Fibroblast of lung (primary cell): ENCODE measurements at regions not wholly inside any gene's neighbourhood (a gene's known extent, or its start where the extent isn't known, plus 50 kb on each side); places are given as distances from the start of the nearest gene placed in this dataset.

Experiments used
- DNase-seq, 2 donors: peaks; one replicate each; pipeline versions ENCODE4 v3.0.0 to v3.0.0-alpha.2; 2010; ENCODE audit warnings: low read depth in 2 of 2
- H2AFZ ChIP-seq: 2 replicates; pipeline ENCODE4 v1.5.1; 2012; ENCODE audit warnings: low read length, control low read depth, inconsistent platforms
- H3K27ac ChIP-seq: 2 replicates; pipeline ENCODE4 v1.5.1; 2011; ENCODE audit warnings: low read length, control low read depth; ENCODE audit not compliant: insufficient read depth
- H3K27me3 ChIP-seq: 2 replicates; pipeline ENCODE4 v1.5.1; 2011; ENCODE audit warnings: mild to moderate bottlenecking, low read length; ENCODE audit not compliant: control insufficient read depth, insufficient read depth
- H3K36me3 ChIP-seq: 2 replicates; pipeline ENCODE4 v1.5.1; 2011; ENCODE audit warnings: low read length; ENCODE audit not compliant: control insufficient read depth, insufficient read depth
- H3K4me1 ChIP-seq: 2 replicates; pipeline ENCODE4 v1.5.1; 2011; ENCODE audit warnings: low read length; ENCODE audit not compliant: control insufficient read depth, insufficient read depth; ENCODE audit errors: extremely low read depth
- H3K4me2 ChIP-seq: 2 replicates; pipeline ENCODE4 v1.5.1; 2011; ENCODE audit warnings: low read length, control low read depth; ENCODE audit not compliant: insufficient read depth; ENCODE audit errors: extremely low read depth
- H3K4me3 ChIP-seq, 4 experiments: fragments of 200-600 bp in 1 of 4; sonication (generic) in 1 of 4; replicated peaks in 1 of 4; 2 replicates each; pipeline ENCODE4 v1.5.1; 2011 to 2016; ENCODE audit warnings: low read length in 4 of 4, low read depth in 3 of 4, mild to moderate bottlenecking in 3 of 4, control low read depth in 2 of 4, inconsistent platforms in 1 of 4, mixed read lengths in 1 of 4; ENCODE audit not compliant: insufficient read depth in 1 of 4; ENCODE audit errors: control extremely low read depth in 1 of 4
- H3K79me2 ChIP-seq: 2 replicates; pipeline ENCODE4 v1.5.1; 2012; ENCODE audit warnings: mild to moderate bottlenecking, low read length, inconsistent platforms; ENCODE audit not compliant: control insufficient read depth, insufficient read depth
- H3K9ac ChIP-seq: 2 replicates; pipeline ENCODE4 v1.5.1; 2011; ENCODE audit warnings: mild to moderate bottlenecking, low read length, control low read depth; ENCODE audit not compliant: insufficient read depth
- H3K9me3 ChIP-seq: 2 replicates; pipeline ENCODE4 v1.5.1; 2012; ENCODE audit warnings: low read depth, low read length; ENCODE audit not compliant: control insufficient read depth, insufficient read depth
- H4K20me1 ChIP-seq: 2 replicates; pipeline ENCODE4 v1.5.1; 2011; ENCODE audit warnings: low read length; ENCODE audit not compliant: control insufficient read depth, insufficient read depth; ENCODE audit errors: extremely low read depth
- EZH2 ChIP-seq: IDR thresholded peaks from 2 replicates; pipeline ENCODE4 v1.5.1; 2012; ENCODE audit warnings: low read length, control low read depth, mild to moderate bottlenecking; ENCODE audit errors: missing control alignments
- TF ChIP-seq, protein P1 (sequence below), 2 donors: IDR thresholded peaks in 1 of 2; conservative IDR thresholded peaks in 1 of 2; 1 replicate in 1 of 2; 2 replicates in 1 of 2; pipeline ENCODE4 v1.5.1; 2011 to 2012; ENCODE audit warnings: low read length in 2 of 2, control low read depth in 1 of 2, inconsistent platforms in 1 of 2, low read depth in 1 of 2, mild to moderate bottlenecking in 1 of 2

DNA sequence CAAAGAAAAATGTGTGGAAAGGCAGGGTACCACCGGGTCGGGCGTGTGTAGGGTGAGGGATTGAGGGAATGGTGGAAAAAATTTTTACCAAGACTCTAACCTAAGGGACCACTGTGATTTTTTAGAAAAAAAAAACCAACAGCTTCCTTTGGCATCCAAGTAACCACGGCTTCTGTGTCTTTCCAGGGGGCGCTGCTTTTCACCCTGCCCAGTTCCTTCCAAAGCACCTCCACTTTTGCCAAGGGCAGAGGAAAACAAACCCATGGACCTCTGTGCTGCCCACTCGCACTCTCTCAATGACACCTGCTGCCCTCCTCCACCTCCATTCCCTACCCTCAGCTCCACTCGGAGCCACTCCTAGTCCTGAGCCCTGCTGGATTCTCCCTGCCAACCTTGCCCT lies 381.0 kb downstream of the ENC1 start:
- Histone ChIP-seq H3K4me1 (no peaks in the 10 kb centered on the region), H4K20me1 (no peaks in the 10 kb centered on the region), H2AFZ (no peak overlapping the region), H3K4me3 (no peak overlapping the region), H3K9me3 (no peaks in the 10 kb centered on the region), H3K4me2 (no peak overlapping the region), H3K79me2 (no peaks in the 10 kb centered on the region), H3K27ac (no peak overlapping the region), H3K36me3 (no peaks in the 10 kb centered on the region), H3K9ac (no peak overlapping the region), H3K27me3 (no peaks in the 10 kb centered on the region)
- DNase-seq = no peak
- TF ChIP-seq, protein P1, sequence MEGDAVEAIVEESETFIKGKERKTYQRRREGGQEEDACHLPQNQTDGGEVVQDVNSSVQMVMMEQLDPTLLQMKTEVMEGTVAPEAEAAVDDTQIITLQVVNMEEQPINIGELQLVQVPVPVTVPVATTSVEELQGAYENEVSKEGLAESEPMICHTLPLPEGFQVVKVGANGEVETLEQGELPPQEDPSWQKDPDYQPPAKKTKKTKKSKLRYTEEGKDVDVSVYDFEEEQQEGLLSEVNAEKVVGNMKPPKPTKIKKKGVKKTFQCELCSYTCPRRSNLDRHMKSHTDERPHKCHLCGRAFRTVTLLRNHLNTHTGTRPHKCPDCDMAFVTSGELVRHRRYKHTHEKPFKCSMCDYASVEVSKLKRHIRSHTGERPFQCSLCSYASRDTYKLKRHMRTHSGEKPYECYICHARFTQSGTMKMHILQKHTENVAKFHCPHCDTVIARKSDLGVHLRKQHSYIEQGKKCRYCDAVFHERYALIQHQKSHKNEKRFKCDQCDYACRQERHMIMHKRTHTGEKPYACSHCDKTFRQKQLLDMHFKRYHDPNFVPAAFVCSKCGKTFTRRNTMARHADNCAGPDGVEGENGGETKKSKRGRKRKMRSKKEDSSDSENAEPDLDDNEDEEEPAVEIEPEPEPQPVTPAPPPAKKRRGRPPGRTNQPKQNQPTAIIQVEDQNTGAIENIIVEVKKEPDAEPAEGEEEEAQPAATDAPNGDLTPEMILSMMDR (conservative IDR thresholded peaks at IDR 0.05 in 1 of 2, IDR thresholded peaks at IDR 0.05 in 1 of 2; ENCODE audit: low read depth in 1 of 2, low read length in 2 of 2) = no peak
- no peak for TF ChIP-seq EZH2

GRCh38 chr5:74258314-74258665 lies 382.2 kb downstream of the ENC1 start:
- no peak overlapping the region for H3K4me2 ChIP-seq
- H3K79me2 ChIP-seq = no peaks in the 10 kb centered on the region
- no peak for TF ChIP-seq EZH2
- TF ChIP-seq, protein P1 (conservative IDR thresholded peaks at IDR 0.05 in 1 of 2, IDR thresholded peaks at IDR 0.05 in 1 of 2; ENCODE audit: low read depth in 1 of 2, low read length in 2 of 2) = no peak
- no peak overlapping the region for H3K4me3 ChIP-seq
- H3K36me3 ChIP-seq = no peaks in the 10 kb centered on the region
- no peak overlapping the region for H3K9ac ChIP-seq
- no peak overlapping the region for H2AFZ ChIP-seq
- no peaks in the 10 kb centered on the region for H3K4me1 ChIP-seq
- H3K27me3 ChIP-seq = no peaks in the 10 kb centered on the region
- no peak overlapping the region for H3K27ac ChIP-seq
- no peaks in the 10 kb centered on the region for H4K20me1 ChIP-seq
- no peak for DNase-seq
- H3K9me3 ChIP-seq = no peaks in the 10 kb centered on the region

- H3K36me3 ChIP-seq = no peaks in the 10 kb centered on the region
- H3K79me2 ChIP-seq = no peaks in the 10 kb centered on the region
- no peak overlapping the region for H3K9ac ChIP-seq
- no peaks in the 10 kb centered on the region for H4K20me1 ChIP-seq
- no peak overlapping the region for H3K4me3 ChIP-seq
- no peak for TF ChIP-seq EZH2
- TF ChIP-seq, protein P1 (conservative IDR thresholded peaks at IDR 0.05 in 1 of 2, IDR thresholded peaks at IDR 0.05 in 1 of 2; ENCODE audit: low read depth in 1 of 2, low read length in 2 of 2) = no peak
- peak; percentile 53 to 79 for DNase-seq
- no peaks in the 10 kb centered on the region for H3K27me3 ChIP-seq
- H3K9me3 ChIP-seq = no peaks in the 10 kb centered on the region
- no peaks in the 10 kb centered on the region for H3K4me1 ChIP-seq
- no peak overlapping the region for H3K4me2 ChIP-seq
- H2AFZ ChIP-seq = no peak overlapping the region
- no peak overlapping the region for H3K27ac ChIP-seq
Observed at GRCh38 chr5:74257645-74258313, 382.7 kb downstream of the ENC1 start.
